Panc1 (cell line): ENCODE measurements at regions not wholly inside any gene's neighbourhood (a gene's known extent, or its start where the extent isn't known, plus 50 kb on each side); places are given as distances from the start of the nearest gene placed in this dataset.
A peak's percentile ranks its signal among the peaks of the same experiment; 100 is the strongest.

Experiments used
- ATAC-seq: fragments of 200-7000 bp; cut with Tn5 transposase; 2 replicates; pipeline ENCODE4 v1.9.1; 2020; ENCODE audit warnings: mild to moderate bottlenecking, moderate library complexity
- BruUV-seq: library from RNA; stranded (reverse); fragments of 400-500 nt; replicated peaks from 2 replicates; lab custom pipeline; 2021; lab: Mats Ljungman, UMichigan
- CTCF ChIA-PET: fragments of 300-600 bp; sonication (Branson Sonifier 250); formaldehyde crosslinking; loops from one replicate; lab custom pipeline; 2022; ENCODE audit warnings: antibody characterized with exemption; lab: Charles Lee
- POLR2A ChIA-PET: fragments of 300-600 bp; sonication (Branson Sonifier 250); formaldehyde crosslinking; loops from one replicate; lab custom pipeline; 2022; ENCODE audit warnings: antibody characterized with exemption; lab: Charles Lee
- DNase-seq: peaks from one replicate; pipeline ENCODE4 v3.0.0-alpha.2; 2010; ENCODE audit warnings: low read depth, low spot score
- H3K27ac ChIP-seq: 2 replicates; pipeline ENCODE4 v1.5.1; 2011; ENCODE audit warnings: mild to moderate bottlenecking, low read length, inconsistent platforms
- H3K27me3 ChIP-seq: fragments of 200-500 bp; sonication (Bioruptor generic); 2 replicates; pipeline ENCODE4 v1.6.0; 2014; ENCODE audit warnings: low read length, inconsistent platforms; ENCODE audit not compliant: control insufficient read depth, insufficient read depth
- H3K36me3 ChIP-seq: fragments of 200-500 bp; sonication (Bioruptor generic); 2 replicates; pipeline ENCODE4 v1.5.1; 2014; ENCODE audit warnings: inconsistent platforms, mild to moderate bottlenecking, low read length, moderate library complexity; ENCODE audit not compliant: control insufficient read depth, insufficient read depth
- H3K4me1 ChIP-seq: 2 replicates; pipeline ENCODE4 v1.5.1; 2011; ENCODE audit warnings: inconsistent platforms, mild to moderate bottlenecking, low read length, moderate library complexity; ENCODE audit not compliant: control insufficient read depth, insufficient read depth
- H3K4me3 ChIP-seq, 2 experiments: 2 replicates each; pipeline ENCODE4 v1.5.1; 2011 to 2012; ENCODE audit warnings: low read depth in 2 of 2, low read length in 2 of 2, mild to moderate bottlenecking in 2 of 2, inconsistent platforms in 1 of 2, moderate library complexity in 1 of 2
- H3K9me3 ChIP-seq: fragments of 200-500 bp; sonication (Bioruptor generic); 2 replicates; pipeline ENCODE4 v1.5.1; 2014; ENCODE audit warnings: low read depth, mild to moderate bottlenecking, inconsistent platforms, low read length, moderate library complexity; ENCODE audit not compliant: control insufficient read depth, insufficient read depth
- POLR2AphosphoS5 ChIP-seq: IDR thresholded peaks from 2 replicates; pipeline ENCODE4 v1.6.1; 2012; ENCODE audit warnings: mild to moderate bottlenecking, low read depth, low read length, moderate library complexity
- SIN3A ChIP-seq: IDR thresholded peaks from 2 replicates; pipeline ENCODE4 v1.6.1; 2012; ENCODE audit warnings: low read depth, mild to moderate bottlenecking, low read length, moderate library complexity, borderline replicate concordance; ENCODE audit not compliant: insufficient read depth
- TCF7L2 ChIP-seq: IDR thresholded peaks from 2 replicates; pipeline ENCODE4 v1.6.1; 2011; ENCODE audit warnings: mild to moderate bottlenecking, low read depth, low read length, inconsistent platforms
- in situ Hi-C: cut with HindIII; loops from 2 replicates; pipeline ENCODE4 v1.10.0; 2016; ENCODE audit warnings: low sequenced_read_pairs, low pct_unique_long_range_greater_than_20kb
- intact Hi-C: fragments of 100-400 bp; cut with micrococcal nuclease; formaldehyde crosslinking; loops from one replicate; pipeline ENCODE4 v1.10.0; 2022; ENCODE audit not compliant: unreplicated experiment
- TF ChIP-seq, protein P1 (sequence below), 2 experiments: IDR thresholded peaks; 2 replicates each; pipeline ENCODE4 v1.6.1; 2011 to 2012; ENCODE audit warnings: low read depth in 2 of 2, control low read depth in 1 of 2, low read length in 1 of 2, mild to moderate bottlenecking in 1 of 2, moderate library complexity in 1 of 2; ENCODE audit not compliant: insufficient read depth in 1 of 2
- TF ChIP-seq, protein P2 (sequence below): fragments of 450-650 bp; IDR thresholded peaks from 2 replicates; pipeline ENCODE4 v1.5.1; 2017; ENCODE audit warnings: mild to moderate bottlenecking

DNA sequence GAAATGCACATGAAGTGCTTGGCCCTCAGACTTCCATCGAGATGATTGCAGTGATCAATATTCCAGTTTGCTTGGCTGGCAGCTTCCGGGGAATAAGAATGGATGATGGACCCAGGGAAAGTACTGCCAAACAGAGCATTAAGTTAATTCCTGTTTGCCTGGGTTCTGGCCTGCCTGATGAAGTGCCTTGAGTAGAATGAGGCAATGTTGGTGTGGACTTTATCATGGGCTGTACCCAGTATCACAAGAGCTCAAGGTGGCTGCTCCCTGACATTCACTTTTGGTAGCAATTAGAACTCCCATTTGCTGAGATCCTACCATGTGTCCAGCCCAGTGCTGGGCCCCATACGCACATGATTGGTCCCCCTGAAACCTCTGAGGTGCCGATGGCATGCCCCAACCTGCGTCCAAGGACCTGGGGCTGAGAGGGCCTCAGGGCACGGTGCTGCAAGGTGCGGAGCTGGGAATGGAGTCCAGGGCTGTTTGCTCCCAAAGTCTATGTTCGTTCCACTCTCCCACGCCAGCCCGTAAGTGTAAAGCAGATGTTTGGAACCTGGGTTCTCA, 80.7 kb downstream of the SLC25A47 start:
- Histone ChIP-seq H3K27me3 (no peaks in the 10 kb centered on the region), H3K27ac (no peak overlapping the region), H3K36me3 (no peaks in the 10 kb centered on the region), H3K4me3 (no peak overlapping the region), H3K4me1 (peaks cover 23% of the 10 kb centered on the region), H3K9me3 (no peaks in the 10 kb centered on the region)
- BruUV-seq = no TSS peak
- ATAC-seq (no peak), DNase-seq (no peak)
- in situ Hi-C loops = no loop called here
- intact Hi-C loops = no loop called here
- POLR2A ChIA-PET = no interaction called here
- TF ChIP-seq, protein P1, sequence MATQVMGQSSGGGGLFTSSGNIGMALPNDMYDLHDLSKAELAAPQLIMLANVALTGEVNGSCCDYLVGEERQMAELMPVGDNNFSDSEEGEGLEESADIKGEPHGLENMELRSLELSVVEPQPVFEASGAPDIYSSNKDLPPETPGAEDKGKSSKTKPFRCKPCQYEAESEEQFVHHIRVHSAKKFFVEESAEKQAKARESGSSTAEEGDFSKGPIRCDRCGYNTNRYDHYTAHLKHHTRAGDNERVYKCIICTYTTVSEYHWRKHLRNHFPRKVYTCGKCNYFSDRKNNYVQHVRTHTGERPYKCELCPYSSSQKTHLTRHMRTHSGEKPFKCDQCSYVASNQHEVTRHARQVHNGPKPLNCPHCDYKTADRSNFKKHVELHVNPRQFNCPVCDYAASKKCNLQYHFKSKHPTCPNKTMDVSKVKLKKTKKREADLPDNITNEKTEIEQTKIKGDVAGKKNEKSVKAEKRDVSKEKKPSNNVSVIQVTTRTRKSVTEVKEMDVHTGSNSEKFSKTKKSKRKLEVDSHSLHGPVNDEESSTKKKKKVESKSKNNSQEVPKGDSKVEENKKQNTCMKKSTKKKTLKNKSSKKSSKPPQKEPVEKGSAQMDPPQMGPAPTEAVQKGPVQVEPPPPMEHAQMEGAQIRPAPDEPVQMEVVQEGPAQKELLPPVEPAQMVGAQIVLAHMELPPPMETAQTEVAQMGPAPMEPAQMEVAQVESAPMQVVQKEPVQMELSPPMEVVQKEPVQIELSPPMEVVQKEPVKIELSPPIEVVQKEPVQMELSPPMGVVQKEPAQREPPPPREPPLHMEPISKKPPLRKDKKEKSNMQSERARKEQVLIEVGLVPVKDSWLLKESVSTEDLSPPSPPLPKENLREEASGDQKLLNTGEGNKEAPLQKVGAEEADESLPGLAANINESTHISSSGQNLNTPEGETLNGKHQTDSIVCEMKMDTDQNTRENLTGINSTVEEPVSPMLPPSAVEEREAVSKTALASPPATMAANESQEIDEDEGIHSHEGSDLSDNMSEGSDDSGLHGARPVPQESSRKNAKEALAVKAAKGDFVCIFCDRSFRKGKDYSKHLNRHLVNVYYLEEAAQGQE (IDR thresholded peaks at IDR 0.05; ENCODE audit: insufficient read depth in 1 of 2, low read depth in 2 of 2, low read length in 1 of 2) = no peak
- TF ChIP-seq, protein P2, sequence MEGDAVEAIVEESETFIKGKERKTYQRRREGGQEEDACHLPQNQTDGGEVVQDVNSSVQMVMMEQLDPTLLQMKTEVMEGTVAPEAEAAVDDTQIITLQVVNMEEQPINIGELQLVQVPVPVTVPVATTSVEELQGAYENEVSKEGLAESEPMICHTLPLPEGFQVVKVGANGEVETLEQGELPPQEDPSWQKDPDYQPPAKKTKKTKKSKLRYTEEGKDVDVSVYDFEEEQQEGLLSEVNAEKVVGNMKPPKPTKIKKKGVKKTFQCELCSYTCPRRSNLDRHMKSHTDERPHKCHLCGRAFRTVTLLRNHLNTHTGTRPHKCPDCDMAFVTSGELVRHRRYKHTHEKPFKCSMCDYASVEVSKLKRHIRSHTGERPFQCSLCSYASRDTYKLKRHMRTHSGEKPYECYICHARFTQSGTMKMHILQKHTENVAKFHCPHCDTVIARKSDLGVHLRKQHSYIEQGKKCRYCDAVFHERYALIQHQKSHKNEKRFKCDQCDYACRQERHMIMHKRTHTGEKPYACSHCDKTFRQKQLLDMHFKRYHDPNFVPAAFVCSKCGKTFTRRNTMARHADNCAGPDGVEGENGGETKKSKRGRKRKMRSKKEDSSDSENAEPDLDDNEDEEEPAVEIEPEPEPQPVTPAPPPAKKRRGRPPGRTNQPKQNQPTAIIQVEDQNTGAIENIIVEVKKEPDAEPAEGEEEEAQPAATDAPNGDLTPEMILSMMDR = no peak
- TF ChIP-seq POLR2AphosphoS5 = no peak
- no peak for TF ChIP-seq TCF7L2
- TF ChIP-seq SIN3A = no peak
- CTCF ChIA-PET = no interaction called here

DNA sequence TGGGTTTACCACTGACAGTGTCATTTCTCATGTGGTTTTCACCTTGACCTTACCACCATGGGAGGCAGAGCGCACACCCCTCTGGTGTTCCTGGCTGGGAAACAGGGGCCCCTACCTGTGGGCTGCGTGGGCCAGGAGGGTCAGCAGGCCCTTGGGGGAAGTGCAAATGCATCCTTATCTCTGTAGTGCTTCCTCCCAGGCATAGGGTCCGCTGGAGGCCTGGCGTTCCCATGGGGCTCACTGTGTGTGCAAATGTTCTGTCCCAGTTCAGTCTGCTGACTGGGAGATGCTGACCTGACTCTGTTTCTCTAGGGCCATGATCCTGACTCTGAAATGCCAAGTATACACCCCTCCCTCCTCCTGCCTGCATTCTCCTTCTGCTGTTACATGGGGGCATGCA, 81.3 kb downstream of the SLC25A47 start:
- no peak overlapping the region for H3K27ac ChIP-seq
- DNase-seq (no peak), ATAC-seq (no peak)
- ChIA-PET CTCF (no interaction called here), POLR2A (no interaction called here)
- in situ Hi-C loops = no loop called here
- no peaks in the 10 kb centered on the region for H3K9me3 ChIP-seq
- H3K4me1 ChIP-seq = peaks cover 28% of the 10 kb centered on the region
- TF ChIP-seq SIN3A = no peak
- no peak overlapping the region for H3K4me3 ChIP-seq
- no peaks in the 10 kb centered on the region for H3K27me3 ChIP-seq
- H3K36me3 ChIP-seq = no peaks in the 10 kb centered on the region
- no TSS peak for BruUV-seq
- intact Hi-C loops = no loop called here

DNA sequence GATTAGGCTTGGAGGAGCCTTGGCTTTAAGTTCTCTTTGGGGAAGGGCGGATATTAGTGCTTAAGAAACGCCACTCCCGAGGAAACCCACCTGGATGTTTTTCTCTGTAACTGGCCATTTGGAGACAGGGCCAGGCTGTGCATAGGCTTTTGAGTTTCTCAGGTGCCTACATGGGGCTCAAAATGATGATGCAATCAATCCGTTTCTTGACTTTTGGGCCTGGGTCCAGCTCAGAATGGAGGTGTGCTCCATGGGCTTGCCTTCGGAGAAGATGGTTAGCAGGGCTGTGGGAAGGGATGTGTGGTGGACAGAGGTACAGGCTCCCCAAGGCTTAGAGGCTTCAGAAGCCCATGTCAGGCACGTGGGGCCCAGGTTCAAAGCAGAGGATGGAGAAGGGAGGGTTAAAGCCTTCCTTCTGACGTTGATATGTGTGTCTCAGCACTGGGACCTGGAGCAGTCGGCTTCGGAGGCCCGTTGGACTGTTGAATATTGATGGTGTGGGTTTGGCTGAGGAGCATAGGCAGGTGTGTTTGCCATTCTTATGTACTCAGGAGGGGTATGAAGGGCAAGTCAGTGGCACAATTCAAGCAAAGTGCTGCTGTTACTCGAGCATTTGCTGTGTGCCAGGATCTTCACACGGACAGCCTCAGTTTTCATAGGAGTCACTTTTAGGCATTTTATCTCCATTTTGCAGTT, 82.8 kb downstream of the SLC25A47 start:
- H3K27me3 ChIP-seq = no peaks in the 10 kb centered on the region
- ChIA-PET POLR2A (no interaction called here), CTCF (no interaction called here)
- peak overlapping the region; percentile 7; the same call in 1 of the 2 replicates for H3K27ac ChIP-seq
- no peaks in the 10 kb centered on the region for H3K36me3 ChIP-seq
- in situ Hi-C loops = no loop called here
- intact Hi-C loops = no loop called here
- no peak overlapping the region for H3K4me3 ChIP-seq
- no peak for DNase-seq
- no peaks in the 10 kb centered on the region for H3K9me3 ChIP-seq
- no TSS peak for BruUV-seq
- peaks cover 29% of the 10 kb centered on the region for H3K4me1 ChIP-seq
- ATAC-seq = no peak
- TF ChIP-seq TCF7L2 (no peak), POLR2AphosphoS5 (no peak), SIN3A (no peak)
- TF ChIP-seq, protein P1 (IDR thresholded peaks at IDR 0.05; ENCODE audit: insufficient read depth in 1 of 2, low read depth in 2 of 2, low read length in 1 of 2) = no peak
- TF ChIP-seq, protein P2 = no peak
